ENCODE measurements at regions not wholly inside any gene's neighbourhood (a gene's known extent, or its start where the extent isn't known, plus 50 kb on each side); places are given as distances from the start of the nearest gene placed in this dataset.

DNA sequence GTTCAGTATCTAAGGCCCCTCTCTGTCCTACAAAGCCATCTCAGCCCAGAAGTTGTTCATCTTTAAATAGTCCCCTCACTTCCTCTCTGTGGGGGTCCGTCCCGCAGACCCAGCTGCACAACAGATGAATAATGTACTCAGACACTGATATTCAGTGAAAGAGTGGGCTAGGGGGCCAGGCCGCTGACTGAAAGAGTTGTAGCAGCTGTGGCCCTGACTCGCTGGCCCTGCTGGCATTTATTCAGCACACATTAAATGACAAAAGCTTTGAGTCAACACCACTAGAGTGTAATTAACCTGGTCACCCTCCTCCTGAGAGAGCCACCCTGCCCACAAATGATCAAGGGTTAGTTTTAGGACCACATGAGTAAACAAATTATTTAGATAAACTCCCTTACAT is 76.3 kb downstream of the MED10 start:
- peak; percentile 42 for FAIRE-seq
- H3K79me2 ChIP-seq (ENCODE audit: control insufficient read depth in 1 of 2, insufficient read depth in 2 of 2, low read length in 2 of 2), result no peaks in the 10 kb centered on the region
- H3K36me3 ChIP-seq (ENCODE audit: control insufficient read depth in 2 of 4, insufficient read depth in 4 of 4, low read length in 3 of 4), result no peaks in the 10 kb centered on the region
- H3K9ac ChIP-seq (replicated peaks in 1 of 4; ENCODE audit: extremely low read depth in 1 of 4, low read depth in 3 of 4, low read length in 3 of 4), result no peak overlapping the region
- POLR2A ChIA-PET (ENCODE audit: partially characterized antibody), result no interaction called here
- H2BK120ac ChIP-seq (replicated peaks; ENCODE audit: low read depth, low read length), result no peak overlapping the region
- no peak overlapping the region for H3K56ac ChIP-seq (replicated peaks; ENCODE audit: insufficient read length, low read depth, low read length)
- H3K4me2 ChIP-seq (ENCODE audit: insufficient read depth in 1 of 2, low read depth in 2 of 2, low read length in 2 of 2), result no peak overlapping the region
- H3K27me3 ChIP-seq (replicated peaks in 1 of 4; ENCODE audit: control insufficient read depth in 3 of 4, extremely low read depth in 1 of 4, insufficient read depth in 3 of 4, low read length in 3 of 4), result peaks cover 46 to 74% (median 61%) of the 10 kb centered on the region in 4 experiments
- no peak overlapping the region for H2BK5ac ChIP-seq (ENCODE audit: low read depth, low read length)
- H4K8ac ChIP-seq (ENCODE audit: extremely low read depth, insufficient read depth, low read length), result no peak overlapping the region
- no peaks in the 10 kb centered on the region for H3K23me2 ChIP-seq (ENCODE audit: low read depth, low read length)
- H3K27ac ChIP-seq (ENCODE audit: low read depth, low read length), result no peak overlapping the region
- TF ChIP-seq TCF12 (IDR thresholded peaks at IDR 0.05; ENCODE audit: low read depth, low read length), result peak; percentile 84
- TF ChIP-seq POU5F1 (IDR thresholded peaks at IDR 0.05; ENCODE audit: low read depth, low read length), result 0 out of 2 replicates have a peak, but pooled peaks have one; percentile 14
- peak in 1 of 2 experiments; percentile 3 for TF ChIP-seq BCL11A (IDR thresholded peaks at IDR 0.05; ENCODE audit: low read depth in 2 of 2, low read length in 2 of 2)
- TF ChIP-seq CBX5 (IDR thresholded peaks at IDR 0.05; ENCODE audit: low read depth, low read length), result no peak
- peak; percentile 66 for TF ChIP-seq NANOG (IDR thresholded peaks at IDR 0.05; ENCODE audit: insufficient read depth, low read depth, low read length, poor library complexity, severe bottlenecking)
- 9% methylated on average over 4 of the region's 4 CpGs; no CpG with 5 or more reads in 1 of the 2 experiments for WGBS, 2 experiments (ENCODE audit: extremely low coverage in 1 of 2, insufficient coverage in 1 of 2, insufficient read length in 1 of 2, insufficient replicate concordance in 2 of 2, low coverage in 1 of 2, low lambda C conversion rate in 2 of 2, missing lambda C conversion rate in 1 of 2)
- no peak overlapping the region for H2BK15ac ChIP-seq (ENCODE audit: low read length)
- no peaks in the 10 kb centered on the region for H3K79me1 ChIP-seq (ENCODE audit: low read depth, low read length)
- H2AK5ac ChIP-seq (ENCODE audit: low read depth, low read length), result no peak overlapping the region
- H4K5ac ChIP-seq (ENCODE audit: insufficient read length, low read depth, low read length), result no peak overlapping the region
- no peak overlapping the region for H2BK12ac ChIP-seq (ENCODE audit: low read depth, low read length)
- CTCF ChIA-PET (ENCODE audit: partially characterized antibody), result no interaction called here
- H3K23ac ChIP-seq (ENCODE audit: insufficient read length), result no peak overlapping the region
- no peak overlapping the region for H3K14ac ChIP-seq (ENCODE audit: insufficient read length)
- no peaks in the 10 kb centered on the region for H3K9me3 ChIP-seq (ENCODE audit: insufficient read depth in 2 of 2, low read depth in 1 of 2, low read length in 1 of 2)
- H3K18ac ChIP-seq (ENCODE audit: extremely low read depth, low read length), result no peak overlapping the region
- H4K91ac ChIP-seq (replicated peaks; ENCODE audit: insufficient read length, low read length), result no peak overlapping the region
- H3K4me1 ChIP-seq (replicated peaks in 1 of 4; ENCODE audit: control insufficient read depth in 3 of 4, insufficient read depth in 4 of 4, low read length in 3 of 4), result peaks cover 0 to 6% (median 2%) of the 10 kb centered on the region in 4 experiments; a peak in 2 of 7 replicates
- no peak overlapping the region for H3K4ac ChIP-seq (replicated peaks; ENCODE audit: insufficient read length, low read depth, low read length)
- no peak overlapping the region for H2BK20ac ChIP-seq (ENCODE audit: low read length)
- peaks cover 3 to 11% of the 10 kb centered on the region in 2 experiments for H4K20me1 ChIP-seq (replicated peaks in 1 of 2; ENCODE audit: control insufficient read depth in 1 of 2, insufficient read depth in 2 of 2, low read length in 2 of 2)
- H3K4me3 ChIP-seq (ENCODE audit: extremely low read depth in 1 of 4, insufficient read depth in 2 of 4, low read depth in 3 of 4, low read length in 4 of 4), result no peak overlapping the region
- no peak overlapping the region for H2AFZ ChIP-seq (ENCODE audit: low read length)
- DNase-seq (ENCODE audit: low read depth in 1 of 2, low spot score in 2 of 2), result peak in 1 of 2 experiments; percentile 47

Data from H1 (cell line).